DND-41 (cell line): ENCODE measurements at regions not wholly inside any gene's neighbourhood (a gene's known extent, or its start where the extent isn't known, plus 50 kb on each side); places are given as distances from the start of the nearest gene placed in this dataset.

Source experiments
- CTCF ChIP-seq: IDR thresholded peaks from 2 replicates; pipeline ENCODE4 v1.5.1; 2012; ENCODE audit warnings: borderline replicate concordance, low read length, moderate library complexity, mild to moderate bottlenecking; ENCODE audit not compliant: poor library complexity, severe bottlenecking; ENCODE audit errors: extremely low read depth
- EZH2 ChIP-seq: IDR thresholded peaks from 3 replicates; pipeline ENCODE4 v1.6.1; 2012; ENCODE audit warnings: borderline replicate concordance, low read depth, mild to moderate bottlenecking, moderate library complexity, low read length, inconsistent platforms; ENCODE audit not compliant: severe bottlenecking

GRCh38 chr4:167717495-167717894, 374.8 kb upstream of the ANXA10 start:
- TF ChIP-seq EZH2 (no peak), CTCF (no peak)
